ENCODE measurements at regions not wholly inside any gene's neighbourhood (a gene's known extent, or its start where the extent isn't known, plus 50 kb on each side); places are given as distances from the start of the nearest gene placed in this dataset.

- TF ChIP-seq GATA2 (IDR thresholded peaks at IDR 0.05; ENCODE audit: low read depth, low read length), result no peak
- no peak for TF ChIP-seq GATA3 (IDR thresholded peaks at IDR 0.05; ENCODE audit: low read depth, low read length)
Observed at GRCh38 chr15:39318231-39318630, 262.6 kb upstream of the THBS1 start.

Measured in SH-SY5Y (cell line).